Kidney (tissue), 13 donors: ENCODE measurements at regions not wholly inside any gene's neighbourhood (a gene's known extent, or its start where the extent isn't known, plus 50 kb on each side); places are given as distances from the start of the nearest gene placed in this dataset.

Experiments
- DNase-seq, 5 donors: peaks; one replicate each; pipeline ENCODE4 v3.0.0-alpha.2; 2013 to 2020
- FAIRE-seq: peaks from 2 replicates; lab custom pipeline; 2012; peaks lifted over from hg19 to GRCh38; lab: Jason Lieb, UNC
- H3K27ac ChIP-seq, 2 donors: one replicate each; pipeline ENCODE4 v1.7.0; 2013; ENCODE audit warnings: low read depth in 2 of 2, low read length in 2 of 2, inconsistent platforms in 1 of 2
- H3K27me3 ChIP-seq: one replicate; pipeline ENCODE4 v1.7.1; 2013; ENCODE audit warnings: low read length, inconsistent platforms; ENCODE audit not compliant: control insufficient read depth, insufficient read depth
- H3K36me3 ChIP-seq, 3 donors: one replicate each; pipeline versions ENCODE4 v1.7.0 to v1.7.1; 2013; ENCODE audit warnings: low read length in 3 of 3, control low read depth in 1 of 3, inconsistent platforms in 1 of 3; ENCODE audit not compliant: insufficient read depth in 3 of 3, control insufficient read depth in 2 of 3
- H3K4me1 ChIP-seq, 3 donors: one replicate each; pipeline versions ENCODE4 v1.7.0 to v1.7.1; 2013; ENCODE audit warnings: low read length in 3 of 3, inconsistent platforms in 1 of 3, low read depth in 1 of 3; ENCODE audit not compliant: control insufficient read depth in 2 of 3, insufficient read depth in 2 of 3
- H3K4me3 ChIP-seq, 3 donors: one replicate each; pipeline versions ENCODE4 v1.7.0 to v1.8.1; 2013; ENCODE audit warnings: low read length in 3 of 3, control low read depth in 1 of 3, inconsistent platforms in 1 of 3
- H3K9ac ChIP-seq, 3 donors: one replicate each; pipeline versions ENCODE4 v1.7.0 to v1.7.1; 2013; ENCODE audit warnings: low read length in 3 of 3, control low read depth in 1 of 3, inconsistent platforms in 1 of 3
- H3K9me3 ChIP-seq, 3 donors: one replicate each; pipeline versions ENCODE4 v1.7.0 to v1.7.1; 2013; ENCODE audit warnings: low read length in 3 of 3, control low read depth in 1 of 3, inconsistent platforms in 1 of 3; ENCODE audit not compliant: control insufficient read depth in 2 of 3, insufficient read depth in 1 of 3
- intact Hi-C: fragments of 100-400 bp; cut with DNase I; formaldehyde crosslinking; loops from one replicate; pipeline ENCODE4 v1.11.1; 2022
- TF ChIP-seq, protein P1 (sequence below): IDR thresholded peaks from 3 replicates; pipeline ENCODE4 v1.5.1; 2012; ENCODE audit warnings: mild to moderate bottlenecking, moderate library complexity, borderline replicate concordance; ENCODE audit not compliant: insufficient read depth; ENCODE audit errors: extremely low read depth
- donor health status: control.
- donor health status: control.
- donor health status: control.
- donor health status: control.
- donor health status: control.
- donor health status: DM: yes; HTN: yes; CAD: no.
- donor health status: Normal renal cell carcinoma (clear cell type).

DNA sequence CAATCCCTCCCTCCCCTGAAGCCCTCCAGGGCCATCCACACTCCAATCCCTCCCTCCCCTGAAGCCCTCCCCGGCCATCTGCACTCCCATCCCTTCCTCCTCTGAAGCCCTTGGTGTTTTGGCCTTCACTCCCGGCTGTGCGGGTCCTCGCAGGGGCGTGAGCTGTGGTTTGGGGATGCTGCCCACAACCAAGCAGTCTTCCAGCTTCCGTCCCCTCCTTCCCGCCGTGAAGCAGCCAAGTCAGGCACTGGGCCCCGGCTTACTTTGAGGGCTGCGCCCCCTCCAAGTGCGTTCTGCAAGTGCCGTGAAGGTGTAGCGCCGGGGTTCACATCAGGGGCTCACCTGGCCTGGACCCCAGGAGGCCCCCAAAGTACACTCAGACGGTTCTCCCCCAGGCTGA is 335.9 kb downstream of the BRD1 start:
- Histone ChIP-seq H3K27ac (no peak overlapping the region), H3K27me3 (no peaks in the 10 kb centered on the region), H3K9ac (no peak overlapping the region), H3K9me3 (peaks cover 0 to 2% (median 0%) of the 10 kb centered on the region in 3 donors), H3K4me1 (no peaks in the 10 kb centered on the region), H3K36me3 (no peaks in the 10 kb centered on the region), H3K4me3 (no peak overlapping the region)
- intact Hi-C loops = no loop called here
- FAIRE-seq (no peak), DNase-seq (no peak)
- TF ChIP-seq, protein P1, sequence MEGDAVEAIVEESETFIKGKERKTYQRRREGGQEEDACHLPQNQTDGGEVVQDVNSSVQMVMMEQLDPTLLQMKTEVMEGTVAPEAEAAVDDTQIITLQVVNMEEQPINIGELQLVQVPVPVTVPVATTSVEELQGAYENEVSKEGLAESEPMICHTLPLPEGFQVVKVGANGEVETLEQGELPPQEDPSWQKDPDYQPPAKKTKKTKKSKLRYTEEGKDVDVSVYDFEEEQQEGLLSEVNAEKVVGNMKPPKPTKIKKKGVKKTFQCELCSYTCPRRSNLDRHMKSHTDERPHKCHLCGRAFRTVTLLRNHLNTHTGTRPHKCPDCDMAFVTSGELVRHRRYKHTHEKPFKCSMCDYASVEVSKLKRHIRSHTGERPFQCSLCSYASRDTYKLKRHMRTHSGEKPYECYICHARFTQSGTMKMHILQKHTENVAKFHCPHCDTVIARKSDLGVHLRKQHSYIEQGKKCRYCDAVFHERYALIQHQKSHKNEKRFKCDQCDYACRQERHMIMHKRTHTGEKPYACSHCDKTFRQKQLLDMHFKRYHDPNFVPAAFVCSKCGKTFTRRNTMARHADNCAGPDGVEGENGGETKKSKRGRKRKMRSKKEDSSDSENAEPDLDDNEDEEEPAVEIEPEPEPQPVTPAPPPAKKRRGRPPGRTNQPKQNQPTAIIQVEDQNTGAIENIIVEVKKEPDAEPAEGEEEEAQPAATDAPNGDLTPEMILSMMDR = no peak

DNA sequence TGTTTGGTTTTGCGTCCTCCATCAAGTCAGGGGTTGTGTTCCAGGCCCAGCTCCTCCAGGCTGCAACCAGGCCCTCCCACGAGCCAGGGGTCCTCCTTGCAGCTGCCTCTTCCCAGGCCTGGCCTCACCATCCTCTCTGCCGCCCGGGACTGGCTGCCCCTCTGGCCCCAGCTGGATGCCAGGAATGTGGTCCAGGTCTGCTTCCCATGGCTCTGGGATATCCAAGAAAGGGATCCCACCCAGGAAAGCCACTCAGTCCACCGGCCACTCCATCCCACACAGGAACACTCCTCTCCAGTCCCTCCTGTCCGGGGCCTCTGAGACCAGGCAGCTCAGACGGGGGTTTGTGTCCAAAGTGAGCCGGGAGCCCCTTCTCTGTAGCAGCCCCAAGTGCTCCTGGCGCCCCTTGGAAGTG is 336.4 kb downstream of the BRD1 start:
- Histone ChIP-seq H3K36me3 (no peaks in the 10 kb centered on the region), H3K4me3 (no peak overlapping the region), H3K27me3 (no peaks in the 10 kb centered on the region), H3K9ac (no peak overlapping the region), H3K27ac (no peak overlapping the region), H3K4me1 (no peaks in the 10 kb centered on the region), H3K9me3 (no peaks in the 10 kb centered on the region)
- intact Hi-C loops = no loop called here
- TF ChIP-seq, protein P1 = no peak
- FAIRE-seq (no peak), DNase-seq (no peak)

- intact Hi-C loops = no loop called here
- no peak for DNase-seq
- FAIRE-seq = no peak
Measured at GRCh38 chr22:49490692-49491091, 337.0 kb downstream of the BRD1 start.

GRCh38 chr22:49489821-49490220 is 337.9 kb downstream of the BRD1 start:
- no peak overlapping the region for H3K4me3 ChIP-seq
- H3K27me3 ChIP-seq = no peaks in the 10 kb centered on the region
- H3K4me1 ChIP-seq = no peaks in the 10 kb centered on the region
- DNase-seq = no peak
- no peak overlapping the region for H3K27ac ChIP-seq
- H3K9ac ChIP-seq = no peak overlapping the region
- FAIRE-seq = no peak
- H3K36me3 ChIP-seq = no peaks in the 10 kb centered on the region
- intact Hi-C loops = no loop called here
- TF ChIP-seq, protein P1 = no peak
- H3K9me3 ChIP-seq = no peaks in the 10 kb centered on the region

More at GRCh38 chr22:49490692-49491091, 337.0 kb downstream of the BRD1 start:
- H3K4me3 ChIP-seq = no peak overlapping the region
- no peak overlapping the region for H3K9ac ChIP-seq
- TF ChIP-seq, protein P1 = no peak
- no peaks in the 10 kb centered on the region for H3K4me1 ChIP-seq
- no peaks in the 10 kb centered on the region for H3K27me3 ChIP-seq
- H3K36me3 ChIP-seq = no peaks in the 10 kb centered on the region
- no peaks in the 10 kb centered on the region for H3K9me3 ChIP-seq
- H3K27ac ChIP-seq = no peak overlapping the region
